HG03521 (cell line): ENCODE measurements at regions not wholly inside any gene's neighbourhood (a gene's known extent, or its start where the extent isn't known, plus 50 kb on each side); places are given as distances from the start of the nearest gene placed in this dataset.

Experiments
- ATAC-seq: cut with Tn5 transposase; IDR thresholded peaks from one replicate; pipeline ENCODE4 v1.9.1; 2021; ENCODE audit warnings: mild to moderate bottlenecking, moderate library complexity; ENCODE audit not compliant: unreplicated experiment

GRCh38 chr6:7960848-7961247, 50.3 kb upstream of the TXNDC5 start:
- peak; percentile 50 for ATAC-seq
